K562 (cell line): ENCODE measurements at regions not wholly inside any gene's neighbourhood (a gene's known extent, or its start where the extent isn't known, plus 50 kb on each side); places are given as distances from the start of the nearest gene placed in this dataset.

ENCODE experiments used
- ATAC-seq: fragments of 200-7000 bp; cut with Tn5 transposase; 3 replicates; pipeline ENCODE4 v1.9.1; 2020; ENCODE audit warnings: moderate library complexity
- BruUV-seq: library from RNA; stranded (reverse); fragments of 400-500 nt; replicated peaks from 2 replicates; lab custom pipeline; 2021; lab: Mats Ljungman, UMichigan
- CTCF ChIA-PET: fragments of 300-600 bp; formaldehyde crosslinking; extraction: SDS; loops from one replicate; lab custom pipeline; 2021; ENCODE audit warnings: low intra/inter-chr PET ratio; lab: Yijun Ruan, JAX
- POLR2A ChIA-PET: fragments of 300-600, 350-650 bp; sonication (Branson Sonifier 250); formaldehyde crosslinking; extraction: SDS; loops from one replicate; lab custom pipeline; 2021; ENCODE audit warnings: antibody characterized with exemption, inconsistent platforms; lab: Yijun Ruan, JAX
- DNase-seq, 4 experiments: peaks; one replicate each; pipeline versions ENCODE4 v3.0.0 to v3.0.0-alpha.2; 2011 to 2018; ENCODE audit warnings: low spot score in 3 of 4, mixed read lengths in 3 of 4; ENCODE audit errors: extremely low read depth in 1 of 4
- FAIRE-seq: peaks from 2 replicates; lab custom pipeline; 2011; peaks lifted over from hg19 to GRCh38; lab: Jason Lieb, UNC
- H2AFZ ChIP-seq: 2 replicates; pipeline ENCODE4 v1.6.0; 2011; ENCODE audit warnings: low read depth, low read length, control low read depth, inconsistent platforms
- H3K27ac ChIP-seq: fragments of 200-600 bp; 3 replicates; pipeline ENCODE4 v1.8.0; 2011; ENCODE audit warnings: low read depth, mild to moderate bottlenecking, control low read depth, inconsistent platforms, low read length, moderate library complexity, mixed read lengths; ENCODE audit errors: extremely low read depth
- H3K27me3 ChIP-seq, 2 experiments: fragments of 300-600 bp in 1 of 2; 2 replicates in 1 of 2; 3 replicates in 1 of 2; pipeline versions ENCODE4 v1.6.0 to v1.8.0; 2011; ENCODE audit warnings: inconsistent platforms in 2 of 2, low read length in 2 of 2, mild to moderate bottlenecking in 1 of 2, mixed read lengths in 1 of 2, moderate library complexity in 1 of 2; ENCODE audit not compliant: control insufficient read depth in 2 of 2, insufficient read depth in 2 of 2
- H3K36me3 ChIP-seq: fragments of 300-600 bp; 3 replicates; pipeline ENCODE4 v1.8.0; 2011; ENCODE audit warnings: mild to moderate bottlenecking, low read length, inconsistent platforms; ENCODE audit not compliant: control insufficient read depth, insufficient read depth
- H3K4me1 ChIP-seq, 2 experiments: fragments of 200-600 bp in 1 of 2; replicated peaks in 1 of 2; 2 replicates in 1 of 2; 3 replicates in 1 of 2; pipeline versions ENCODE4 v1.5.1 to v1.8.0; 2011; ENCODE audit warnings: inconsistent platforms in 2 of 2, low read length in 2 of 2, mild to moderate bottlenecking in 1 of 2, mixed read lengths in 1 of 2, moderate library complexity in 1 of 2; ENCODE audit not compliant: control insufficient read depth in 2 of 2, insufficient read depth in 2 of 2
- H3K4me2 ChIP-seq: 2 replicates; pipeline ENCODE4 v1.6.1; 2011; ENCODE audit warnings: low read length, control low read depth, inconsistent platforms, mixed read lengths; ENCODE audit not compliant: insufficient read depth
- H3K4me3 ChIP-seq: fragments of 200-600 bp; sonication (generic), shearing (Covaris generic); 2 replicates; pipeline ENCODE4 v1.5.1; 2016; ENCODE audit warnings: control low read depth, inconsistent platforms
- H3K79me2 ChIP-seq: fragments of 200-600 bp; 3 replicates; pipeline ENCODE4 v1.8.0; 2011; ENCODE audit warnings: low read length, inconsistent platforms; ENCODE audit not compliant: control insufficient read depth, insufficient read depth
- H3K9ac ChIP-seq, 2 experiments: 2 replicates each; pipeline versions ENCODE4 v1.6.0 to v1.6.1; 2011; ENCODE audit warnings: low read depth in 2 of 2, low read length in 2 of 2, control low read depth in 1 of 2, inconsistent platforms in 1 of 2, mild to moderate bottlenecking in 1 of 2, mixed read lengths in 1 of 2; ENCODE audit not compliant: insufficient read depth in 1 of 2
- H3K9me1 ChIP-seq: one replicate; pipeline ENCODE4 v1.6.0; 2011; ENCODE audit warnings: inconsistent platforms, mild to moderate bottlenecking, low read length, moderate library complexity; ENCODE audit not compliant: control insufficient read depth, insufficient read depth
- H3K9me3 ChIP-seq: replicated peaks from 2 replicates; pipeline ENCODE4 v1.5.1; 2011; ENCODE audit warnings: low read depth, low read length, inconsistent platforms; ENCODE audit not compliant: control insufficient read depth, insufficient read depth
- H4K20me1 ChIP-seq: replicated peaks from 2 replicates; pipeline ENCODE4 v1.6.1; 2011; ENCODE audit warnings: low read length, inconsistent platforms, mixed read lengths; ENCODE audit not compliant: control insufficient read depth, insufficient read depth
- BMI1 ChIP-seq: fragments of 150-350 bp; IDR thresholded peaks from 2 replicates; pipeline ENCODE4 v1.6.1; 2014; ENCODE audit warnings: low read length
- CEBPB ChIP-seq: fragments of 450-650 bp; IDR thresholded peaks from 2 replicates; pipeline ENCODE4 v1.6.1; 2016; ENCODE audit warnings: missing genetic modification characterization, missing compliant biosample characterization
- CEBPG ChIP-seq, 3 experiments: fragments of 200-800 bp in 1 of 3; sonication (Bioruptor generic) in 1 of 3; sonication (generic) in 1 of 3; formaldehyde crosslinking in 1 of 3; IDR thresholded peaks in 2 of 3; conservative IDR thresholded peaks in 1 of 3; 2 replicates each; pipeline versions ENCODE4 v1.6.1 to v1.8.0; 2016 to 2022; ENCODE audit warnings: missing compliant biosample characterization in 2 of 3, missing genetic modification characterization in 2 of 3, mild to moderate bottlenecking in 1 of 3, missing genetic modification reagents in 1 of 3
- HLTF ChIP-seq: fragments of 450-650 bp; IDR thresholded peaks from 2 replicates; pipeline ENCODE4 v1.6.1; 2016
- MTF1 ChIP-seq: fragments of 250-450 bp; sonication (Bioruptor Pico); IDR thresholded peaks from 2 replicates; pipeline ENCODE4 v1.9.0; 2021; ENCODE audit warnings: moderate library complexity, mild to moderate bottlenecking, inconsistent platforms, borderline replicate concordance
- SETDB1 ChIP-seq: IDR thresholded peaks from one replicate; pipeline ENCODE4 v1.6.1; 2012; ENCODE audit warnings: low read length, control low read depth, inconsistent platforms
- SMAD3 ChIP-seq: fragments of 450-650 bp; formaldehyde crosslinking; conservative IDR thresholded peaks from 2 replicates; pipeline ENCODE4 v1.4.0; 2020; ENCODE audit warnings: mild to moderate bottlenecking
- SREBF1 ChIP-seq: fragments of 150-350 bp; IDR thresholded peaks from 2 replicates; pipeline ENCODE4 v1.6.1; 2014; ENCODE audit warnings: antibody characterized with exemption, low read depth, low read length, borderline replicate concordance
- SRSF1 ChIP-seq: fragments of 200-400 bp; formaldehyde crosslinking; IDR thresholded peaks from 2 replicates; pipeline ENCODE4 v1.6.1; 2017; ENCODE audit warnings: mild to moderate bottlenecking, low read depth, low read length, moderate library complexity
- ZNF384 ChIP-seq: IDR thresholded peaks from 2 replicates; pipeline ENCODE4 v1.6.1; 2012; ENCODE audit warnings: low read depth, low read length, improper control_type of control experiment
- WGBS: fragments of 100-300 bp; shearing (Covaris generic); methylation state at CpG from one replicate; pipeline ENCODE4 v1.1.6; 2016; ENCODE audit warnings: low coverage, mixed read lengths; ENCODE audit not compliant: insufficient coverage; ENCODE audit errors: missing lambda C conversion rate; 5-methylcytosine and 5-hydroxymethylcytosine counted together
- in situ Hi-C: fragments of 300-500 bp; cut with MboI; formaldehyde crosslinking; loops from 4 replicates; pipeline ENCODE4 v1.15.0; 2018; ENCODE audit warnings: inconsistent platforms, mixed read lengths
- intact Hi-C: fragments of 100-400 bp; cut with micrococcal nuclease; formaldehyde crosslinking; loops from 2 replicates; pipeline ENCODE4 v1.14.2; 2022

DNA sequence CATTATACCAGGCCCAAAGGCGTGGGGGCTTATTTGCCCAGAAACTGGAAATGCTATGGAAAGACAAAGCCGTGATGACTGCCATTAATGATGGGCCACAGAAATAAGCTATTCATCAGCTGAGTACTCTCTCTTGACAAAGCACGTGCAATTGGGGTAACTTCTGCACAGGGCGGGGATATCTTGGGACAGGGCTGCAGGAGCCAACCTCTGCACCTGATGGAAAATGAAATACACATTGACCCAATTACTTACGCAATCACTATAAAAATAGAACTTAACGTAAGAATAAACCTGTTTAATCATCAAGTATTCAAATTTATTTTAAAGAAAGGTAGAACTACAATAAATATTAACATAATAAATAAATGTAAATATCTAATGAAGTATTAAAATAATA, 180.1 kb upstream of the NTF3 start:
- H3K27me3 ChIP-seq = no peaks in the 10 kb centered on the region
- DNase-seq (no peak), ATAC-seq (no peak), FAIRE-seq (no peak)
- no peaks in the 10 kb centered on the region for H3K9me3 ChIP-seq
- no peaks in the 10 kb centered on the region for H3K9me1 ChIP-seq
- 0 out of 2 replicates have a peak, but pooled peaks have one; percentile 10 for TF ChIP-seq CEBPB
- TF ChIP-seq ZNF384 = no peak
- TF ChIP-seq CEBPG (CRISPR knock-in tag; IDR thresholded peaks at IDR 0.05) = no peak
- TF ChIP-seq CEBPG (tag; conservative IDR thresholded peaks at IDR 0.05 in 1 of 2, IDR thresholded peaks at IDR 0.05 in 1 of 2) = peak in 1 of 2 experiments; percentile 54; a peak in 2 of 4 replicates
- no peak overlapping the region for H3K4me3 ChIP-seq
- no peaks in the 10 kb centered on the region for H4K20me1 ChIP-seq
- CTCF ChIA-PET = no interaction called here
- BruUV-seq = no TSS peak
- POLR2A ChIA-PET = no interaction called here
- H3K36me3 ChIP-seq = no peaks in the 10 kb centered on the region
- H2AFZ ChIP-seq = no peak overlapping the region
- intact Hi-C loops = no loop called here
- WGBS = 14% methylated on average over 6 of the region's 6 CpGs
- no peaks in the 10 kb centered on the region for H3K4me1 ChIP-seq
- no peaks in the 10 kb centered on the region for H3K79me2 ChIP-seq
- no peak overlapping the region for H3K9ac ChIP-seq
- in situ Hi-C loops = no loop called here
- no peak overlapping the region for H3K4me2 ChIP-seq
- H3K27ac ChIP-seq = no peak overlapping the region

DNA sequence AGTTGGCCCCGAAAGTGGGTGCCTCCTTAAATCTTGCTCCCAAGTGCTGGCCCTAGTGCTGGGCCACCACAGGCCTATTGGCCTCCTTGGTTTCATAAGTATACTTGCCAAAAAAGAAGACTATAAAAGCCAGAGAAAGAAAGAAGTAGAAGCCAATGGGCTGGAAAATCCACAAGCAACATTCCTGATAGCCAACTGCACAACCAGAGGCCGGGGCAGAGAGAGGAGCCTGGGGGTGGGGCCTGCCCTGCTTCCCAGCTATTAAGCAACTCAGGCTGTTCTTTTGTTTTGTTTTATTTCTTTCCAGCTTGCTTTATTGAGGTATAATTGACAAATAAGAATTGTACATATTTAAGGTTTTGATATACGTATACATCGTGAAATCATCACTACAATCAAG, 177.2 kb upstream of the NTF3 start:
- Histone ChIP-seq H3K4me1 (no peaks in the 10 kb centered on the region), H3K9me3 (no peaks in the 10 kb centered on the region), H3K9me1 (no peaks in the 10 kb centered on the region), H3K9ac (no peak overlapping the region), H2AFZ (no peak overlapping the region), H4K20me1 (no peaks in the 10 kb centered on the region), H3K4me3 (no peak overlapping the region), H3K79me2 (no peaks in the 10 kb centered on the region), H3K27ac (no peak overlapping the region), H3K27me3 (peaks cover 0 to 5% of the 10 kb centered on the region in 2 experiments; a peak in 1 of 5 replicates), H3K36me3 (no peaks in the 10 kb centered on the region), H3K4me2 (no peak overlapping the region)
- no peak for FAIRE-seq
- no peak for TF ChIP-seq HLTF
- no peak for TF ChIP-seq SRSF1
- no peak for TF ChIP-seq BMI1
- no peak for TF ChIP-seq SREBF1
- no peak for TF ChIP-seq MTF1 (CRISPR knock-in tag)
- TF ChIP-seq SMAD3 = no peak
- TF ChIP-seq SETDB1 = no peak
- 4% methylated on average over 4 of the region's 4 CpGs for WGBS
- intact Hi-C loops = no loop called here
- POLR2A ChIA-PET = no interaction called here
- no peak for ATAC-seq
- CTCF ChIA-PET = no interaction called here
- in situ Hi-C loops = no loop called here
- no peak for DNase-seq
- BruUV-seq = no TSS peak
